ENCODE measurements at regions not wholly inside any gene's neighbourhood (a gene's known extent, or its start where the extent isn't known, plus 50 kb on each side); places are given as distances from the start of the nearest gene placed in this dataset.

- TF ChIP-seq EZH2phosphoT487 (IDR thresholded peaks at IDR 0.05) (no peak), EZH2 (IDR thresholded peaks at IDR 0.05) (no peak)
- TF ChIP-seq, protein P1, sequence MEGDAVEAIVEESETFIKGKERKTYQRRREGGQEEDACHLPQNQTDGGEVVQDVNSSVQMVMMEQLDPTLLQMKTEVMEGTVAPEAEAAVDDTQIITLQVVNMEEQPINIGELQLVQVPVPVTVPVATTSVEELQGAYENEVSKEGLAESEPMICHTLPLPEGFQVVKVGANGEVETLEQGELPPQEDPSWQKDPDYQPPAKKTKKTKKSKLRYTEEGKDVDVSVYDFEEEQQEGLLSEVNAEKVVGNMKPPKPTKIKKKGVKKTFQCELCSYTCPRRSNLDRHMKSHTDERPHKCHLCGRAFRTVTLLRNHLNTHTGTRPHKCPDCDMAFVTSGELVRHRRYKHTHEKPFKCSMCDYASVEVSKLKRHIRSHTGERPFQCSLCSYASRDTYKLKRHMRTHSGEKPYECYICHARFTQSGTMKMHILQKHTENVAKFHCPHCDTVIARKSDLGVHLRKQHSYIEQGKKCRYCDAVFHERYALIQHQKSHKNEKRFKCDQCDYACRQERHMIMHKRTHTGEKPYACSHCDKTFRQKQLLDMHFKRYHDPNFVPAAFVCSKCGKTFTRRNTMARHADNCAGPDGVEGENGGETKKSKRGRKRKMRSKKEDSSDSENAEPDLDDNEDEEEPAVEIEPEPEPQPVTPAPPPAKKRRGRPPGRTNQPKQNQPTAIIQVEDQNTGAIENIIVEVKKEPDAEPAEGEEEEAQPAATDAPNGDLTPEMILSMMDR (IDR thresholded peaks at IDR 0.05) = no peak
Measured at GRCh38 chr11:109338131-109338530, 83.9 kb upstream of the C11orf87 start.

All from neural progenitor cell (in vitro differentiated cells).